Fibroblast of lung (primary cell): ENCODE measurements at regions not wholly inside any gene's neighbourhood (a gene's known extent, or its start where the extent isn't known, plus 50 kb on each side); places are given as distances from the start of the nearest gene placed in this dataset.

Experiments
- DNase-seq, 2 donors: peaks; one replicate each; pipeline versions ENCODE4 v3.0.0 to v3.0.0-alpha.2; 2010; ENCODE audit warnings: low read depth in 2 of 2
- H2AFZ ChIP-seq: 2 replicates; pipeline ENCODE4 v1.5.1; 2012; ENCODE audit warnings: low read length, control low read depth, inconsistent platforms
- H3K27ac ChIP-seq: 2 replicates; pipeline ENCODE4 v1.5.1; 2011; ENCODE audit warnings: low read length, control low read depth; ENCODE audit not compliant: insufficient read depth
- H3K27me3 ChIP-seq: 2 replicates; pipeline ENCODE4 v1.5.1; 2011; ENCODE audit warnings: mild to moderate bottlenecking, low read length; ENCODE audit not compliant: control insufficient read depth, insufficient read depth
- H3K36me3 ChIP-seq: 2 replicates; pipeline ENCODE4 v1.5.1; 2011; ENCODE audit warnings: low read length; ENCODE audit not compliant: control insufficient read depth, insufficient read depth
- H3K4me1 ChIP-seq: 2 replicates; pipeline ENCODE4 v1.5.1; 2011; ENCODE audit warnings: low read length; ENCODE audit not compliant: control insufficient read depth, insufficient read depth; ENCODE audit errors: extremely low read depth
- H3K4me2 ChIP-seq: 2 replicates; pipeline ENCODE4 v1.5.1; 2011; ENCODE audit warnings: low read length, control low read depth; ENCODE audit not compliant: insufficient read depth; ENCODE audit errors: extremely low read depth
- H3K4me3 ChIP-seq, 4 experiments: fragments of 200-600 bp in 1 of 4; sonication (generic) in 1 of 4; replicated peaks in 1 of 4; 2 replicates each; pipeline ENCODE4 v1.5.1; 2011 to 2016; ENCODE audit warnings: low read length in 4 of 4, low read depth in 3 of 4, mild to moderate bottlenecking in 3 of 4, control low read depth in 2 of 4, inconsistent platforms in 1 of 4, mixed read lengths in 1 of 4; ENCODE audit not compliant: insufficient read depth in 1 of 4; ENCODE audit errors: control extremely low read depth in 1 of 4
- H3K79me2 ChIP-seq: 2 replicates; pipeline ENCODE4 v1.5.1; 2012; ENCODE audit warnings: mild to moderate bottlenecking, low read length, inconsistent platforms; ENCODE audit not compliant: control insufficient read depth, insufficient read depth
- H3K9ac ChIP-seq: 2 replicates; pipeline ENCODE4 v1.5.1; 2011; ENCODE audit warnings: mild to moderate bottlenecking, low read length, control low read depth; ENCODE audit not compliant: insufficient read depth
- H3K9me3 ChIP-seq: 2 replicates; pipeline ENCODE4 v1.5.1; 2012; ENCODE audit warnings: low read depth, low read length; ENCODE audit not compliant: control insufficient read depth, insufficient read depth
- H4K20me1 ChIP-seq: 2 replicates; pipeline ENCODE4 v1.5.1; 2011; ENCODE audit warnings: low read length; ENCODE audit not compliant: control insufficient read depth, insufficient read depth; ENCODE audit errors: extremely low read depth
- CTCF ChIP-seq, 2 donors: IDR thresholded peaks in 1 of 2; conservative IDR thresholded peaks in 1 of 2; 1 replicate in 1 of 2; 2 replicates in 1 of 2; pipeline ENCODE4 v1.5.1; 2011 to 2012; ENCODE audit warnings: low read length in 2 of 2, control low read depth in 1 of 2, inconsistent platforms in 1 of 2, low read depth in 1 of 2, mild to moderate bottlenecking in 1 of 2
- EZH2 ChIP-seq: IDR thresholded peaks from 2 replicates; pipeline ENCODE4 v1.5.1; 2012; ENCODE audit warnings: low read length, control low read depth, mild to moderate bottlenecking; ENCODE audit errors: missing control alignments

DNA sequence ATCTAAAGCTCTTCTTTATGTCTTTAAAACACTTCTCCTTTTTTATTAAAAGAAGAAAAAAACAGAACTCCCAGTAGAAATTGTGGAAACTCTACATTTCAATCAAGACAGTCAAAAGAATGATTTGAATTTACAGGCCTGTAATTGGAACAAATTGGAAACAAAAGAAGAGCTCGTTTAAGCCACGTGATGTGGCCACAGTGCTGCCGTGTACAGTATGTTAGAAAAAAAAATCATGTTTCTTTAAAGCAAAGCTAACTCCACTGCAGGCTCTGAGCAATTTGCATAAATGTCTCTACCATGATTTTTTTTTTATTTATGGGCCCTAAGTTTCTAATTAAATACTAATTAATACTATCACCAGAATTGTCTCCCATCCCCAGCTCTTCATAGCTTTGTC, 325.6 kb downstream of the ZSWIM6 start:
- no peak for TF ChIP-seq EZH2
- TF ChIP-seq CTCF (conservative IDR thresholded peaks at IDR 0.05 in 1 of 2, IDR thresholded peaks at IDR 0.05 in 1 of 2; ENCODE audit: low read depth in 1 of 2, low read length in 2 of 2), result no peak
- H3K27ac ChIP-seq, result no peak overlapping the region
- no peak overlapping the region for H2AFZ ChIP-seq
- DNase-seq, result no peak
- H3K36me3 ChIP-seq, result no peaks in the 10 kb centered on the region
- no peak overlapping the region for H3K4me2 ChIP-seq
- H3K9ac ChIP-seq, result no peak overlapping the region
- H3K79me2 ChIP-seq, result no peaks in the 10 kb centered on the region
- H4K20me1 ChIP-seq, result no peaks in the 10 kb centered on the region
- no peak overlapping the region for H3K4me3 ChIP-seq
- H3K27me3 ChIP-seq, result peaks cover 4% of the 10 kb centered on the region
- no peaks in the 10 kb centered on the region for H3K4me1 ChIP-seq
- no peaks in the 10 kb centered on the region for H3K9me3 ChIP-seq

GRCh38 chr5:61658592-61659008, 326.5 kb downstream of the ZSWIM6 start:
- TF ChIP-seq CTCF (conservative IDR thresholded peaks at IDR 0.05 in 1 of 2, IDR thresholded peaks at IDR 0.05 in 1 of 2; ENCODE audit: low read depth in 1 of 2, low read length in 2 of 2) (peak; percentile 92 to 98), EZH2 (no peak)
- Histone ChIP-seq H3K4me2 (no peak overlapping the region), H3K4me1 (no peaks in the 10 kb centered on the region), H3K27ac (no peak overlapping the region), H3K9ac (no peak overlapping the region), H3K9me3 (no peaks in the 10 kb centered on the region), H2AFZ (no peak overlapping the region), H3K36me3 (no peaks in the 10 kb centered on the region), H3K79me2 (no peaks in the 10 kb centered on the region), H4K20me1 (no peaks in the 10 kb centered on the region), H3K27me3 (peaks cover 4% of the 10 kb centered on the region), H3K4me3 (no peak overlapping the region)
- peak; percentile 56 to 74 for DNase-seq

GRCh38 chr5:61659221-61659696, 327.2 kb downstream of the ZSWIM6 start:
- DNase-seq, result no peak
- H3K27me3 ChIP-seq, result peaks cover 4% of the 10 kb centered on the region

More at GRCh38 chr5:61659221-61659696, 327.2 kb downstream of the ZSWIM6 start:
- Histone ChIP-seq H3K79me2 (no peaks in the 10 kb centered on the region), H2AFZ (no peak overlapping the region), H3K4me3 (no peak overlapping the region), H3K4me2 (no peak overlapping the region), H3K9me3 (no peaks in the 10 kb centered on the region), H3K27ac (no peak overlapping the region), H4K20me1 (no peaks in the 10 kb centered on the region), H3K9ac (no peak overlapping the region), H3K4me1 (no peaks in the 10 kb centered on the region), H3K36me3 (no peaks in the 10 kb centered on the region)
- no peak for TF ChIP-seq EZH2
- no peak for TF ChIP-seq CTCF (conservative IDR thresholded peaks at IDR 0.05 in 1 of 2, IDR thresholded peaks at IDR 0.05 in 1 of 2; ENCODE audit: low read depth in 1 of 2, low read length in 2 of 2)
